Smooth muscle cell (in vitro differentiated cells): ENCODE measurements at regions not wholly inside any gene's neighbourhood (a gene's known extent, or its start where the extent isn't known, plus 50 kb on each side); places are given as distances from the start of the nearest gene placed in this dataset.

Source experiments
- DNase-seq: peaks from one replicate; lab custom pipeline; 2025; ENCODE audit not compliant: unreplicated experiment; lab: John Stamatoyannopoulos, UW
- H2AFZ ChIP-seq: fragments of 200-600 bp; sonication (generic); 2 replicates; pipeline ENCODE4 v1.6.0; 2016; ENCODE audit warnings: antibody characterized with exemption, low read depth, mild to moderate bottlenecking
- H3F3A ChIP-seq: fragments of 200-600 bp; sonication (generic); 2 replicates; pipeline ENCODE4 v1.6.0; 2017; ENCODE audit warnings: antibody characterized with exemption, low read depth
- H3K27ac ChIP-seq: fragments of 200-600 bp; sonication (generic); 2 replicates; pipeline ENCODE4 v1.5.1; 2016; ENCODE audit warnings: low read depth, mild to moderate bottlenecking
- H3K27me3 ChIP-seq: fragments of 200-600 bp; sonication (generic); 2 replicates; pipeline ENCODE4 v1.6.1; 2016; ENCODE audit warnings: low read depth, mild to moderate bottlenecking
- H3K36me3 ChIP-seq: fragments of 200-600 bp; sonication (generic); 2 replicates; pipeline ENCODE4 v1.5.1; 2016; ENCODE audit warnings: low read depth
- H3K4me1 ChIP-seq: fragments of 200-600 bp; sonication (generic); 2 replicates; pipeline ENCODE4 v1.5.1; 2016; ENCODE audit warnings: low read depth
- H3K4me2 ChIP-seq: fragments of 200-600 bp; sonication (generic); 2 replicates; pipeline ENCODE4 v1.6.0; 2016; ENCODE audit warnings: mild to moderate bottlenecking
- H3K4me3 ChIP-seq: fragments of 200-600 bp; sonication (generic); 2 replicates; pipeline ENCODE4 v1.5.1; 2016; ENCODE audit warnings: mild to moderate bottlenecking
- H3K79me2 ChIP-seq: fragments of 200-600 bp; sonication (generic); 2 replicates; pipeline ENCODE4 v1.6.0; 2016; ENCODE audit warnings: low read depth, mild to moderate bottlenecking
- H3K9ac ChIP-seq: fragments of 200-600 bp; sonication (generic); 2 replicates; pipeline ENCODE4 v1.6.0; 2016; ENCODE audit warnings: low read depth
- H3K9me3 ChIP-seq: fragments of 200-600 bp; sonication (generic); replicated peaks from 2 replicates; pipeline ENCODE4 v1.5.1; 2016; ENCODE audit warnings: low read depth
- H4K20me1 ChIP-seq: fragments of 200-600 bp; sonication (generic); 2 replicates; pipeline ENCODE4 v1.6.0; 2016; ENCODE audit warnings: low read depth
- CTCF ChIP-seq: fragments of 200-600 bp; sonication (generic); IDR thresholded peaks from 2 replicates; pipeline ENCODE4 v1.5.1; 2017; ENCODE audit warnings: borderline replicate concordance, mild to moderate bottlenecking, antibody characterized with exemption; ENCODE audit not compliant: insufficient read depth, poor library complexity, severe bottlenecking
- WGBS: methylation state at CpG from one replicate; pipeline ENCODE4 v1.1.7; 2016; ENCODE audit warnings: low lambda C conversion rate; 5-methylcytosine and 5-hydroxymethylcytosine counted together

- Histone ChIP-seq H3K4me3 (no peak overlapping the region), H2AFZ (no peak overlapping the region), H3K27me3 (no peaks in the 10 kb centered on the region), H3K9ac (no peak overlapping the region), H3K79me2 (no peaks in the 10 kb centered on the region), H3K9me3 (no peaks in the 10 kb centered on the region), H3K27ac (no peak overlapping the region), H3F3A (no peaks in the 10 kb centered on the region), H3K36me3 (no peaks in the 10 kb centered on the region), H3K4me1 (no peaks in the 10 kb centered on the region), H3K4me2 (no peak overlapping the region), H4K20me1 (no peaks in the 10 kb centered on the region)
- DNase-seq: no peak
- no peak for TF ChIP-seq CTCF
- WGBS: 72% methylated on average over 8 of the region's 8 CpGs
Observed at GRCh38 chr18:8959551-8960135, 142.9 kb upstream of the NDUFV2 start.

- Histone ChIP-seq H3K9ac (peak overlapping the region; percentile 8), H4K20me1 (no peaks in the 10 kb centered on the region), H3K9me3 (no peaks in the 10 kb centered on the region), H2AFZ (no peak overlapping the region), H3K4me1 (no peaks in the 10 kb centered on the region), H3K4me2 (no peak overlapping the region), H3K27ac (peak overlapping the region; percentile 81), H3K4me3 (no peak overlapping the region), H3K36me3 (no peaks in the 10 kb centered on the region), H3F3A (no peaks in the 10 kb centered on the region), H3K79me2 (no peaks in the 10 kb centered on the region), H3K27me3 (no peaks in the 10 kb centered on the region)
- WGBS: 71% methylated on average over 10 of the region's 10 CpGs
- no peak for DNase-seq
- no peak for TF ChIP-seq CTCF
Observed at GRCh38 chr18:8960740-8961657, 141.5 kb upstream of the NDUFV2 start.

GRCh38 chr18:8962192-8962779 is 140.2 kb upstream of the NDUFV2 start:
- no peak overlapping the region for H2AFZ ChIP-seq
- WGBS: 92% methylated on average over 8 of the region's 8 CpGs
- no peaks in the 10 kb centered on the region for H3K79me2 ChIP-seq
- H3K27me3 ChIP-seq: no peaks in the 10 kb centered on the region
- H3K4me2 ChIP-seq: no peak overlapping the region
- H3K27ac ChIP-seq: no peak overlapping the region
- H3K9ac ChIP-seq: no peak overlapping the region
- no peaks in the 10 kb centered on the region for H3F3A ChIP-seq
- DNase-seq: no peak
- no peaks in the 10 kb centered on the region for H3K9me3 ChIP-seq
- no peak overlapping the region for H3K4me3 ChIP-seq
- TF ChIP-seq CTCF: no peak
- no peaks in the 10 kb centered on the region for H3K36me3 ChIP-seq
- no peaks in the 10 kb centered on the region for H3K4me1 ChIP-seq
- no peaks in the 10 kb centered on the region for H4K20me1 ChIP-seq
